SIG-M5 treated with dmso at 0.1 percent for 504 hours (cell line): ENCODE measurements at regions not wholly inside any gene's neighbourhood (a gene's known extent, or its start where the extent isn't known, plus 50 kb on each side); places are given as distances from the start of the nearest gene placed in this dataset.
"Not testable (repeated sequence)": the region's sequence is repeated elsewhere in the genome, so short reads cannot be mapped to it uniquely, and the experiment has no call there.

Experiments
- DNase-seq: peaks from one replicate; lab custom pipeline; 2025; ENCODE audit not compliant: unreplicated experiment; lab: John Stamatoyannopoulos, UW

DNA sequence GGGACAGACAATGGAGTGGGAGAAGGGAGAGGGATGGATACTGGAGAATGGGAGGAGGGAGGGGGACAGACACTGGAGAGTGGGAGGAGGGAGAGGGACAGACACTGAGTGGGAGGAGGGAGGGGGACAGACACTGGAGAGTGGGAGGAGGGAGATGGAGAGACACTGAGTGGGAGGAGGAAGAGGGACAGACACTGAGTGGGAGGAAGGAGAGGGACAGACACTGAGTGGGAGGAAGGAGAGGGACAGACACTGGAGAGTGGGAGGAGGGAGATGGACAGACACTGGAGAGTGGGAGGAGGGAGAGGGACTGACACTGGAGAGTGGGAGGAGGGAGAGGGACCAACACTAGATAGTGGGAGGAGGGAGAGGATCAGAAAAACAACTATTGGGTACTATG lies 426.7 kb upstream of the PMFBP1 start:
- no peak for DNase-seq

DNA sequence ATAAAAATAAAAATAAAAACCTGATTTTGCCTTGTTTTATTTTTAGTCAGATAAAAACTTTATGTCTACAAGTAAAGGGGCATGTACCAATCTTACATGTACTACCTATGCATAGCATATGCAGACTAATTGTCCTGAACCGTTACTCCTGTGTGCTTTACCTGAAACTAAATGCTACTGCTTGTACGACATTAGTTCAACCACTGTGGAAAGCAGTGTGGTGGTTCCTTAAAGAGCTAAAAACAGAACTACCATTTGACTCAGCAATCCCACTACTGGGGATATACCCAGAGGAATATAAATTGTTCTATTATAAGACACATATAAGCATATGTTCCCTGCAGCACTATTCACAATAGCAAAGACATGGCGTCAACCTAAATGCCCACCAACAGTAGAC lies 426.0 kb upstream of the PMFBP1 start:
- DNase-seq, result no peak

DNA sequence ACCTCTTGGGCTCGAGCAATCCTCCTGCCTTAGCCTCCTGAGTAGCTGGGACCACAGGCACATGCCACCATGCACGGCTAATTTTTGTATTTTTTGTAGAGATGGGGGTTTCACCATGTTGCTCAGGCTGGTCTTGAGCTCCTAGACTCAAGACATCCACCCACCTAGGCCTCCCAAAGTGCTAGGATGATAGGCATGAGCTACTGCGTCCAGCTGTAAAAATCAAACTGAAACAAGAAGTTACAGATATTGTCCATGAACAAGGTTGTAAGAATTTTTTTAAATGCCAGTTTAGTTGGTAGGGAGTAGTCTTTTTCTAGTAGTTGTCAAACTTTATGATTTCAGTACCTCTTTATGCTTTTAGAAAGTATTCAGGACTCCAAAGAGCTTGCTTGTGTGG lies 424.4 kb upstream of the PMFBP1 start:
- DNase-seq, result no peak

DNA sequence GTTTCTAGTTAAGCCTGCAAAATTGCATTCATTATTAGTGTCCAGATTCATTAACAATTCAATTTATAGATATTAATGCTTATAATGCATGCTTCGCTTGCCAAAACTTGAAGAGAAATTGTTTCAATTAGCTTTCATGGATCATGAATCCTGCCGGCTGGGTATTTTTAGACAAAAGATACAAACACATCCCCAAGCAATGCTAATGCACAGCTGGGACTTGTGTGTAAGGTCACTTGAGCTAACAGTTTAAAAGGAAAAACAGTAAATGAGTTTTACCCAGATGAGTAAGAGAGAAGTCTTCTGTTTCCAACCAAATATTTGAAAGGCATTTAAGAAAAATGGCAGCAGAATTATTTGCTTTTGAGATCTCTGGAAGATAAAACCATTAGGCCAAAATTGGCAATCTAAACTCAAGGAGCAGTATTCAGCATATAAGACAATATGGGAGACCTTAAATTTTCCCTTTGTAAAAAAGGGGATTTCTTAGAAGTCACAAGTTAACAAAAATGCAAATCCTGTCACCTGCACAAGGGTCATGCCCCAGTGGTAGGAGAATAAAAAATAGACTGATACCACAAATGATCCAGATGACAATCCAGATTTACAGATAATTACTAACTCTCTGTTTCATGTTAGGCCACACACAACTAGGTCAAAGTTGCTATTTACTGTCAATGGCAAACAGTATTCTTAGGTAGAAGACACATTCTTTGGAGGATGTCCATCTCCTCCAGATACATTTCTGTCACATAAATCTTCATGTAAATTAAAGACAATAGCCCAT lies 418.4 kb upstream of the PMFBP1 start:
- DNase-seq, result no peak

DNA sequence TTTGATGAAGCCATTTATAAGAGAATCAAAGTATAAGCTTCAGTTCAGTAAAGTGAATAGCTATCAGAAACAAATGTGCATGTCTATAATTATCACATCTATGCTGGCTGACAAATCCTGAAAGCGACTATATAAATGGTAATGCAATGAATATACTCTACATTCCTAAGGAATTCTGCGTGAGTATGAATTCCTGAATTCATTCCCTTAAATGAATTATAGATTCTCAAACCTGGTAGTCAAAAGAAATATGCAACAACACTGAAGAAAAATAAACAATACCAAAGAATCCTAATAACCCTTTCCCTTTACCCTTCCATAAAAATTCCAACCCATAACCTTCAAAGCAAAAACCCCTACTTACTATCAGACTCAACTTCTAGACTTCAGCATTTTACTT lies 416.6 kb upstream of the PMFBP1 start:
- DNase-seq, result no peak

DNA sequence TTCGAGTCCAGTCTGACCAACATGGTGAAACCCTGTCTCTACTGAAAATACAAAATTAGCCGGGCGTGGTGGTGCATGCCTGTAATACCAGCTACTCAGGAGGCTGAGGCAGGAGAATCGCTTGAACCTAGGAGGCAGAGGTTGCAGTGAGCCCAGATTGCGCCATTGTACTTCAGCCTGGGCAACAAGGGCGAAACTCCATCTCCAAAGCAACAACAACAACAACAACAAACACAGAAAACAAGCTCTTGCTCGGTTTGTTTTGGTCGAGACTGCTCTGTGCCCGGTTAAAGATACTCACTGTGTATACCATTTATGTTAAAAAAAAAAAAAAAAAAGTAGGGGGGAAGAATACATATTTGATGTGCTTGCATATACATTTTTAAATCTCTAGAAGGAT lies 406.1 kb upstream of the PMFBP1 start:
- not testable (repeated sequence) for DNase-seq

DNA sequence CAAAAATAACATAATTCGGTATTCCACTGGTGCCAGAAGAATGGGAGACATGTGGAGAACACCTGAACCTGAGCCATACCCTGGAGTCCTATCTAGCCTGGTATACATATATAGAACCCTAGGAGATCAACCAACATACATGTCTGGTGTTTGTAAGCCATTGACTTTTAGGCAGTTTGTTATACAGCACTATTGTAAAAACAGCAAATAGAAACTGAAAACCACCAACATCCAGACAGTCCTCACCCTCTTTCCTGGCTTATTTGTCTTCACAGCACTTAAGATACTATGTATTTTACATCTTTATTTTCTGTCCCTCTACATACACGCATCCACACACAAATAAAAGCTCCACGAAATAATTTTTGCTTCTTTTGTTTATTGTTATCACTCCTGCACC lies 404.2 kb upstream of the PMFBP1 start:
- no peak for DNase-seq

DNA sequence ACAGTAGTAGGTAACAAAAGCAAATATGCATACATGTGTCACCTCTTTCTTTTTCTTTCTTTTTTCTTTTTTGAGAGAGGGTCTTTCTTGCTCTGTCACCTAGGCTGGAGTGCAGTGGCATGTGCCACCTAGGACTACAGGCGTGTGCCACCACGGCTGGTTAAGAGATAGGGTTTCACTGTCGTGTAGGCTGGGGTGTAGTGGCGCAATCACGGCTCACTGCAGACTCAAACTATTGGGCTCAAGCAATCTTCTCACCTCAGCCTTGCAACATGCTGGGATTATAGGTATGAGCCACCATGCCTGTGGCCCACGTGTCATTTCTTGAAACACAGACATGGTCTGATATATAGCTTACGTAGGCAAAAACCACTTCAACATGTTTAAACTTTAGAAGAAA lies 397.7 kb upstream of the PMFBP1 start:
- DNase-seq, result no peak

DNA sequence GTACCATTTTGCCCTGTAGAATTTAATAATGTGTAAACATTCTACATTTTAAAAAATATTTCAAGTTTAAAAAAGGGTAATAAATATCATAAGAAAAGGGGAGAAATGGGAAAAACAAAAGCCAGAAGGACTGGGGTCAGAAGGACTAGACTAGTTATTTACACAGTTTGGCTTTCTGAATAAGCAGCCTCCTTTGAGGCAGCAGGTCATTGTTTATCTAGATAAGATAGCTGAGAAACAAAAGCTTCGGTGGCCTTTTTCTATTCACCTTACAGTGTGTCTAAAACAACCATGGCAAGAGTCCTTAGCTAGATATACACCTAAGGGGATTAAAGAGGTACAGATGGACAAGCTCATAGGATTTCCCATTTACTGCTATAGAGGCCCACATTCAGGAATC lies 396.5 kb upstream of the PMFBP1 start:
- DNase-seq, result no peak

DNA sequence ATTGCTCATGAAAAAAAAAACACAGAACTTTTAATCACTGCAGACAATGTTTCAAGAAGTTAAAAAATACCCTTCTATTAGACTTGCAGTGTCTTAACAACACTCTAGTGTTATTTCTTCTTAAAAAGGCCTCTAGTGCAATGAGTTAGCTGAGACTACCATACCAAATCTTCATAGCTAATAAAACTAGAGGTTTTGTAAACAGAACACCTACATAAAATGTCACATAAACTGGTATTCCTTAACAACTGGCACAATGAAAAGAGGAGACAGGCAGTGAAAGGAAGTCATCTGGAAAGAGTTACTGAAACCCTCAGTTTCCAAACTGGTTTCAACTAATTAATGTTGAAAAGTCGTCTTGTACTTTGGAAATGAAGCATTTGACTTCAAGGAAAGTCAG lies 394.2 kb upstream of the PMFBP1 start:
- DNase-seq, result no peak

DNA sequence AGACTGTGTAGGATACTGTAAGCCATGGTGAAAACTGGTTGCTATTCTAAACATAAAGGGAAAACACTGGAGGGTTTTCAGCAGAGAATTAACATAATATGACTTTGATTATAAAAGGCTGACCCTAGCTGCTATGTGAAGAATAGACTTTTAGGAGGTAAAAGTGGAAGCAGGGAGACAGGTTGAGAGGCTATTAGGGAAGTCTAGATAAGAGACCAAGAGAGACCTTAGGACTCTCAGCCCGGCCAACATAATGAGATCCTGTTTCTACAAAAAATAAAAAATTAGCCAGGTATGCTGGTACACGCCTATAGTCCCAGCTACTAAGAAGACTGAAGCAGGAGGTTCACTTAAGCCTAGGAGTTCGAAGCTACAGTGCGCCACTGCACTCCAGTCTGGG lies 393.2 kb upstream of the PMFBP1 start:
- DNase-seq, result no peak

DNA sequence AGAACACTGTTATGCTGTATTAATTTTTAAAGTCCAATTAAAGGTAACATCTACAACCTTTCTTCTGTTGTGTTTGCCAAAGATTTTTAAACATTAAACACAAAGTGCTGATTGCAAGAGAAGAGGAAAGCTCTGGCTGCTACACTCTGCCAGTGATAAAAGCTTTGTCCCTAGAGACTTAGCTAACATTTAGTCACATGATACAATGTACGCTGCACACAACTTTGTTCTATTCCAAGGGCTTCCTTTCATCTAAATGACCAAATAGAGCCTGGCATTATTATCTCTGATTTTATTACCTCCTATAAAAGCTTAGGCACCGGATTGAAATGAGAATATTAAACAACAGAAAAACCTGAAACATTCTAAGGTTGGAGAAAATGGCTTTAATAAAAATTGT lies 388.7 kb upstream of the PMFBP1 start:
- no peak for DNase-seq

DNA sequence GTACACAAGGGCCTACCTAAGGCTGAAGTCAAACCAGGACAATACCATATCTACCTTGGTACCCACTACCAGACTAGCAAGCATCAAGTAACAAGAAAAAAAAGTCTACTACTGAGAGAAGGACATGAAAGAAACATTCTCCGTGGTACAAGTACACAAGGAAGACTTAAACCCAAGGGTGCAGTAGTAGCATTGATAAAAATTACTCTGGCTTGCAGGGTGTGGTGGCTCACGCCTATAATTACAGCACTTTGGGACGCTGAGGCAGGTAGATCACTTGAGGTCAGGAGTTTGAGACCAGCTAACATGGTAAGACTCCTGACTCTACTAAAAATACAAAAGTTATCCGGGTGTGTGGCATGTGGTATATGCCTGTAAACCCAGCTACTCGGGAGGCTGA lies 386.5 kb upstream of the PMFBP1 start:
- no peak for DNase-seq

DNA sequence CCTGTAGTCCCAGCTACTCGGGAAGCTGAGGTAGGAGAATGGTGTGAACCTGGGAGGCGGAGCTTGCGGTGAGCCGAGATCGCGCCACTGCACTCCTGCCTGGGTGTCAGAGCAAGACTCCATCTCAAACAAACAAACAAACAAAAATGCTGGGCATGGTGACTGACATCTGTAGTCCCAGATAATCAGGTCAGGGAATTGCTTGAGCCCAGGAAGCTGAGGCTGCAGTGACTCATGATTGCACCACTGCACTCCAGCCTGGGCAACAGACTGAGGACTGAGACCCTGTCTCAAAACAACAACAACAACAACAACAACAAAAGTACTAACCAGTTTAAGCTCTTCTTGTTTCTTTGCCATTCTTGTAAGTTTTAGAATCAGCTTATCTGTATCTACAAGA lies 383.0 kb upstream of the PMFBP1 start:
- DNase-seq, result no peak

DNA sequence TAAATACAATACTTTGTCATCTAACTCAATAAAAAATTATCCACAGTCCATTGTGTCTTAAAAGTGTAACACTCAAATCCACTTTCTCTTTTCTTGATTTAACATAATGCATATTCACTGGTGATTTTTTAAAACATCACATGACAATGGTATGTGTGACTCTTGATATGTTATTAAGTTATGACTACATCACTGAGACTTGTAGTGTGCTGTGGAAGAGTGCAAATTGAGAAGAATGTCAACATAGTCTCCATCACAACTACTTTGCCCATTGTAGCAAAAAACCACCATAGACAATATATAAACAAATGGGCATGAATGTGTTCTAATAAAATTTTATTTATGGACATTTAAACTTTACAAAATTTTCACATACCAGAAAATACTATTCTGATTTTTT lies 380.7 kb upstream of the PMFBP1 start:
- no peak for DNase-seq

DNA sequence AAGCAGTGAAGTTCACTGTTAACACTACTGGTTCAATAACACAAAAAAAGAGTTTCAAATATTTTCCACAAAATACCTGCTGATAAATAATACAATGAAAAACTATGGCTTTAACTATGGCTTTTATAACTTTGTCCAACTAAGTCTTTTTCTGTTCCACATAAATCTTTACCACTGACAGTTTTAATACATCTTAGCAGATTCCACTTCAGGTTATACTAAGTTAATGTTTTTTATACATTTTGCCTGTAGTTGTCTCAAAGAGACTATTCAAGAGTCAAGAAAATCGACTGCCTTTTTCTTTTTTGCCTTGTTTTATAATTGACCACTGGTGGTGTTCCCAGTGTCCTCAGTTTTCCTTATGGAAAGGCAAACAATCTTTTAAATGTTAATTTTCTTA lies 379.7 kb upstream of the PMFBP1 start:
- no peak for DNase-seq

DNA sequence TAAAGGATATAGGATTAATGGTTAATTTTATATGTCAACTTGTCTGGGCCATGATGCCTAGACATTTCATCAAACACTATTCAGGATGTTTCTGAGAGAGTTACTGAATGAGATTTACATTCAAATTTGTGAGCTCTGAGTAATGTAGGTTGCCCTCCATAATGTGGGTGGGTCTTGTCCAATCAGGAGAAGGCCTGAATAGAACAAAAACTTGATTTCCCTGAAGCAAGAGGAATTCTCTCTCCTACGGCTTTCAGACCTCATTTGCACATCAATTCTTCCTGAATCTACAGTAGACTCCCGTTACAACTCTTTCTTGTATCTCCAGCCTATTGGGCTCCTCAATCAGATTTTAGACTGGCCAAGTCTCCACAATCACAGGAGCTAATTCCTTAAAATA lies 377.9 kb upstream of the PMFBP1 start:
- DNase-seq, result no peak

DNA sequence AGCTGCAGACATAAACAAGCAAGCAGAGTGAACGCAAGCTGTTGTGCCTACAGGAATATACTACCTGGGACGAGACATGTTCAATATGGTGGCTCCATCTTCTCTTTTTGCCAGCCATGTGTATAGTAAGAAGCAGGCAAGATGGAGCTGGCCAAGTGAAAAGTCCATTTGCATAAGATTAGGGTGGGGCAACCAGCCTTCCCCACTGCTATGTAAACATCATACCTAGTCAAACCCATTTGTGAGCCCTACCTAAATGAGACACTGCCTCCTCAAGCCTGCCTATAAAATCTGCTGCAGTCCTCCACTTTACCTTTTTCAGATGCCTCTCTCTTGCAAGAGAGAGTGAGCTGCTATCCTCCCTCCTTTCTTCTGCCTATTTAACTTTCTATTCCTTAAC lies 370.1 kb upstream of the PMFBP1 start:
- DNase-seq, result no peak

DNA sequence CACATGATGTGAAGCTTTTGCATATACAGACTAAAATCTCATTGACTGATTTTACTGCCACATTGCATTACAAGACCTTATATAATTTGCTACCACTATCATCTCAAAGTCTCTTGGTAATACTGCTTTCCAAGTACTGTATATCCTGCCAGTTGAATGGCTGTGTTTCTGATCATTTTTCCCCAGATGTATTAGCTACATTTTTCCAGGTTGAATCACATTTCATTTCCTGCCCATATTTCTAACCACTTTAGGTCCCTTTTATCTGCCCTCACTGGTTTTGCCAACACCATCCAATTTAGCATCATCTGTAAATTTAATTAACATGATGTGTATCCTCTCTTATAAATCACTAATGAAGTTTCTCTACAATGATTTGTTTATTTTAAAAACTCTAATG lies 365.7 kb upstream of the PMFBP1 start:
- DNase-seq, result no peak

DNA sequence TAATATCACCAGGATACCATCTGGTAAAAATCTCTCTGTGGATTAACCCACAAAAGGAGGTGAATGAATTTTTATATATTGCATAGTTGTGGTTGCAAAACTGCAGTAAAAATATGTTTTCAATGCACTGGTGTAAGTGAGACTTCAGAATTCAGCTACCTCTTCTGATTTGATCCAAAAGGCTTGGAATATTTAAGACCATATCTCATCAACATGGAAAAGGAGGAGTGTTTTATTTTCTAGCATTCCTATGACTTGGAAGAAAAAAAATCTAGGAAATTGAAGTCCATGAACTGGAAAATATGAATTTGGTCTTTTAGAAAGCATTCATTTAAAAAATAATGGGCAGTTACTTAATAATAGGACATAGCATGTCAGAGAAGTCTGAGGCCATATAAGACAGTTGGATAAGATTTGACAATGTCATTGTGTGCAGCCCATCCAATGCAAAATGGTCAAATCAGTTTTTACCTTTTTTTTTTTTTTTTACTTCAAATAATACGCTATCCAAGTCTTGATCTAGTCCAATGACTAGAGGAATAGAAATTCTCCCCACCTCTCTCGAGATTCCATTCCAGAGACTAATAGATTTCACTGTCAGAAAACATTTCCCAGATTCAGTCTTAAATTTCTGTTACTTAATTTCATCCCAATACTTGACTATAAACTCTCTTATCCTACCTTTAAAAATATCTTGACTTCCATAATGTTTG lies 364.9 kb upstream of the PMFBP1 start:
- DNase-seq, result no peak

DNA sequence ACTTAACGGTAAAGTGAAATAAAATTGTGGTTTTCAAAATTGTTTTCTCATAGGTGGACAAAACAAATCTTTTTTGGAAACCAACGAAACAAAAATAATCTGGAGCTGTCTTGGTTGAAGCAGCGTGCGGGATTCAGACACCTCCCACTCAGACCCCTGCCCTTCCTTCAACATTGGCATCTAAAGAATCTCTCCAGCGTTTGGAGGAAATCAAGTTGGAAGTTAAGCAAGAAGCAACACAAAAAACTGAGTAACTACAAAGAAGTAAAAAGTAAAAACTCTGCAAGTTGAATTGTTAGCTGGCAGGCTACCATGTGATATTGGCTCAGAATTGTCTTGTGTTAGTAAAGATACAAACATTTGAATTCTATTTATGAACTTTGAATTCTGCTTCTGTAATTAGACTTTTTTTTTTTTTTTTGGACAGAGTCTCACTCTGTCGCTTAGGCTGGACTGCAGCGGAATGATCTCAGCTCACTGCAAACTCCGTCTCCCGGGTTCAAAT lies 361.0 kb upstream of the PMFBP1 start:
- no peak for DNase-seq

DNA sequence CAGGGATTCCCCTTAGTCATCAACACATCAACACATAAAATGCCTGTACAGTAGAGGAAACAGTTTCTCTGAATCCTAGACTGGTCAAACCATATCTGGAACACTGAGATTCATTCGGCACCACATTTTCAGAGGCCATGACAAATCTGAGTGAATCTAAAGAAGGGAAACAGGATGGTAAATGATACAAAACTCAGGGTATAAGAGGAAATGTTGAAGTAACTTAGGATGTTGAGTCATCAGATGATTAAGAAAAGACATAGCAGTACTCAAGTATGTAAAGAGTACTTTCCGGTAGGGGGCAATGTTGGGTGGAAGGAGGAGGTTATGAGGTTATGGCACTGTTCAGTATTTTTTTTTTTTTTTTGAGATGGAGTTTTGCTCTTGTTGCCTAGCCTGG lies 358.5 kb upstream of the PMFBP1 start:
- peak; percentile 51 for DNase-seq

DNA sequence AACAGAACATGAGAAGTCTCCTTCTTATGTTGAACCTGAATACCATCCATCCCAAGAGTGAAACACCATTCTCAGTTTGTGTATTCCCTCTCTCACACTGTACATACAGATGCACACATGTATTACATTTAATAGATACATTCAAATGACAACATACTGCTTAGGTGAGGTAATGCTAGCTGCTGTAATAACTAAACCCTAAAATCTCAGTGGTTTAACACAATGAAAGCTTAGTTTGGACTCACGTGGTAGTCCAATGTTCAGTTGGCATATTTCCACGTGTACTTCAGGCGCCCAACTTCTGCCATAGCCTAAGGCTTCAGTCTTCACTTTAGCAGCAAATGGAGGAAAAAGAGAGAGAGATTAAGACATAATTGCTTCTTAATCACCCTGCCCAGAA lies 351.1 kb upstream of the PMFBP1 start:
- DNase-seq, result no peak
